DOHH2 (cell line): ENCODE measurements at regions not wholly inside any gene's neighbourhood (a gene's known extent, or its start where the extent isn't known, plus 50 kb on each side); places are given as distances from the start of the nearest gene placed in this dataset.

Source experiments
- CTCF ChIP-seq: fragments of 200-600 bp; sonication (generic); IDR thresholded peaks from one replicate; pipeline ENCODE4 v1.5.1; 2014; ENCODE audit warnings: antibody characterized with exemption, mild to moderate bottlenecking, low read depth, low read length; ENCODE audit not compliant: poor library complexity, severe bottlenecking
- EZH2phosphoT487 ChIP-seq: fragments of 200-600 bp; sonication (generic); IDR thresholded peaks from 2 replicates; pipeline ENCODE4 v1.6.1; 2017; ENCODE audit warnings: borderline replicate concordance, mild to moderate bottlenecking, antibody characterized with exemption, low read length, moderate library complexity, mixed read lengths

GRCh38 chr5:171689853-171690417, 95.7 kb upstream of the SMIM23 start:
- TF ChIP-seq CTCF (no peak), EZH2phosphoT487 (no peak)
